CD1c-positive myeloid dendritic cell (primary cell): ENCODE measurements at regions not wholly inside any gene's neighbourhood (a gene's known extent, or its start where the extent isn't known, plus 50 kb on each side); places are given as distances from the start of the nearest gene placed in this dataset.
"Not testable (repeated sequence)": the region's sequence is repeated elsewhere in the genome, so short reads cannot be mapped to it uniquely, and the experiment has no call there.

Source experiments
- DNase-seq: peaks from one replicate; pipeline ENCODE4 v3.0.0-alpha.2; 2016; ENCODE audit errors: extremely low spot score

GRCh38 chrY:19055232-19056137 is 281.9 kb upstream of the HSFY2 start:
- no peak for DNase-seq

DNA sequence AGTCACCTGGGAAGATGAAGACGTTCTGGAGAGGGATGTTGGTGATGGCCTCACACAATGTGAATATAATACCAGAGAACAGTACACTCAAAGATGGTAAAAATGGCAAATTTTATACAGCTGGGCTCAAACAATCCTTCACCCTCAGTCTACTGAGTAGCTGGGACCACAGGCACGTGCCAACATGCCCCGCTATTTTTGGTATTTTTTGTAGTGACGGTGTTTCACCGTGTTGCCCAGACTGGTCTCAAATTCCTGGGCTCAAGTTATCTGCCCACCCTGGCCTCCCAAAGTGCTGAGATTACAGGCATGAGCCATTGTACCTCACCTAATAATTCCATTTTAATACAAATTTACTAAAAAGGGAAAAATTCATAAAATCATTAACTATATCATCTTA is 280.3 kb upstream of the HSFY2 start:
- no peak for DNase-seq

GRCh38 chrY:19051021-19051420 is 277.5 kb upstream of the HSFY2 start:
- no peak for DNase-seq

- no peak for DNase-seq
Measured at GRCh38 chrY:19042984-19043442, 269.5 kb upstream of the HSFY2 start.

DNA sequence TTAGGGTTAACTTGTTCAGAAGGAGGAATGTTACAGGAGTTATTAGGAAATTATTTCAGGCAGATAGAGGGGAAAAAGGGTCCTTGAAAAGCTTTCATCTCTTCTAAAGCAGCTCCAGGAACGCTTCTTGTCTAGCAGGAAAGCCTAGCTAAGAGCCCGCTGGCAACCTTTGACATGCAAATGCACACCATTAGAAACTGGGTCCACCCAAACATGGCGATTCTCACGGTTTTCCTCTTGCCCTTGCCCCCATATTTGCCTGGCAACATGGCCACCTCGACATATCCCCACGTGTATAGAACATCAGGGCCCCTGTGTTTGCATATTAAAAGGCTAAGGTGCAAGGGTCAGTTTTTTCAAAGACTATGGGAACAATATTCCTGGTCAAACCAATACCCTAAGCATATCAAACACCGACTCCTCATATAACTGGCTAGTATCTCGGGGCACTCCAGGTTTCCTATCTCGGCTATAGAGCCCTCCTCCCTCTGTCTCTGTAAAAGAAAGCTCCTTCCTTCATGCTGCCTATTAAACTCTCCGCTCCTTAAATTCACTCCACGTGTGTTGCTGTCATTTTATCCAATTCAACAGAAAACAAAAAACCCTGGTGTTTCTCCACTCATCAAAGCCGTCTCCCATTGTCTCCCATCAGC is 268.9 kb upstream of the HSFY2 start:
- DNase-seq = no peak

DNA sequence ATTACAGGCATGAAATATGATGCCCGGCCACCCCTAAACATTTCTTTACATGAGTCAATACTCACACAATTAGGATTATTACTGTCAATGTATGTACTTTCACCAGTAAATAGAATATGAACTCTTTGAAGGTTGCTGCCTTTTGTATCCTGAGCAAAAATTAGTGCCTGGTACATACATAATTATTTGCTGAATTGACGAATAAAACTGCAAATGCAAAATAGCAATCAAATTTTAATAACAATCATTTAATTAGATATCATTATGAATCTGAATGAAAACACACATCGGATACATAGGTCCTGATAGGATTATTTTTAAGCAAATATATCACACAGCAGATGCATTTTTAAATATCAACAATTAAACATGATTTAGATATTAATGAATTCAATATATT is 253.1 kb upstream of the HSFY2 start:
- no peak for DNase-seq

- no peak for DNase-seq
Measured at GRCh38 chrY:19023934-19024333, 250.4 kb upstream of the HSFY2 start.

- no peak for DNase-seq
Measured at GRCh38 chrY:19020193-19020592, 246.7 kb upstream of the HSFY2 start.

DNA sequence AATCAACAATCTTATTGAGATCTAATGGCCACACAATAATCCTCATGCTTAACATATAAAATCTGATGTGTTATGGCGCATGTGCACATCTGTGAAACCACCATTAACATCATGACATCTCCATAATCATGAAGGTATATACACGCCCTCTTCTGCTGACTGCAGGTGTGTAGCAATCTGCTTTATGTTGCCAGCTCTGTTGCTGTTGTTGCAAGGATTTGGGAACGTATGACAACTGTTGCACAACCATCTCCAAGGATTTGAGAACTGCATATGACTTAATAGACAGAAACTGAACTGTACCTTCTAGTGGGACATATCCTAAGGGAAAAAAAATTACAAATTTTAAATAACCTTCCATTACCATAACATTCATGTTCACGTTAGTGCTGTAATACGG is 243.5 kb upstream of the HSFY2 start:
- DNase-seq = no peak

DNA sequence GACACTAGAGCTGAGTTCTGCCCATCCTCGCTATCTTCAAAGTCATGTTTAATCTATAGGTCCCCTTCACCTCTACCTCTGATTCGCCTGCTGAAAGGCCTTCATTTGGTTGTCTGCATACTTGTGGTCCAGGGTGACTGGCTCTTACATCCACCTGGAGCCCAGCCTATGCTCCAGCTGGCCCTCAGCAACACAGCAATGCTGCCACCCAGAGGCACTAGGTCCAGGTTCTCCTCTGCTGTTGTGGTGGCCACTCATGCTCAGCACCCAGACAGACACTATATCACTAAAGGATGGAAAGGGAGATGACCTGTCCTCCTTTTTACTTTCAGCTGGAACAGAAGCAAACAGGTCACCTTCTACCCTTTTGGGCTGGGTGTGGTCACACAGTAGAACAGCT is 242.3 kb upstream of the HSFY2 start:
- no peak for DNase-seq

GRCh38 chrY:19015213-19015612 is 241.7 kb upstream of the HSFY2 start:
- no peak for DNase-seq

- no peak for DNase-seq
Measured at GRCh38 chrY:19012985-19013384, 239.4 kb upstream of the HSFY2 start.

DNA sequence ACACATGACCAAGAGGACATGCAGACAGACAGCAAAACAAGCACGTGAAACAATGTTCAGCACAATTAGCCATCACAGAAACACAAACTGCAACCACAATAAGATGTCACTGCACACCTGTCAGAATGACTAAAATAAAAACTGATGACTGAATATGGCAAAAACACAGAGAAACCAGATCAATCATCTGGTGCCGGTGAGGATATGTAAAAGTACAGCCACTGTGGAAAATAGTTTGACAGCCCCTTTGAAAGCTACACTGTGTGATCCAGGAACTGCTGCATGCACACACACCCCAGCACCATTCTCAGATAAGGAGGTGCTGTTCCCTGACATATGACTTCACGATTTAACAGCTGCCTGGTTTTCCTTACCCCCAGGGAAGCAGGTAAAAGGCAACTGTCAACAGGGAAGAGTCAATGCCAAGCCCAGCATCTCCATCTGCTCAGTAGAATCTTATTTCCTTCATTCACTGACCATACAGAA is 238.1 kb upstream of the HSFY2 start:
- no peak for DNase-seq

DNA sequence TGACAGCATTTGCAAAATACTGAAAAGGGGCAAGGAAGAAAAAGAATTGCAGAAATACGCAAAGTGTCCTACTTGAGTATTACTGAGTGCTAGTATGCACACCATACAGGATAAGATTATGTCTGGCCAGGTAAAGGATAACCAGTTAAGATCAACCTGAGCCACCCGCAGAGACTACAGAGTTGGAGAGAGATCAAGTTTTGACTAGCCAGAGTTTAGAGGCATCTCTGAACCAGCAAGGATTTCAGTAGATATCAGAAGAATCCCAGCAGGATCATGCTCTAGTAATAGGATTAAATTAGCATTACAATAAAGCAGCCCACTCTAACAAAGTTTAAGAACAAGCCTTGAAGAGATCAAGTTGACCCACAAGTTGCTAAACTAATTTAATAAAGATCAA is 232.7 kb upstream of the HSFY2 start:
- DNase-seq = no peak

DNA sequence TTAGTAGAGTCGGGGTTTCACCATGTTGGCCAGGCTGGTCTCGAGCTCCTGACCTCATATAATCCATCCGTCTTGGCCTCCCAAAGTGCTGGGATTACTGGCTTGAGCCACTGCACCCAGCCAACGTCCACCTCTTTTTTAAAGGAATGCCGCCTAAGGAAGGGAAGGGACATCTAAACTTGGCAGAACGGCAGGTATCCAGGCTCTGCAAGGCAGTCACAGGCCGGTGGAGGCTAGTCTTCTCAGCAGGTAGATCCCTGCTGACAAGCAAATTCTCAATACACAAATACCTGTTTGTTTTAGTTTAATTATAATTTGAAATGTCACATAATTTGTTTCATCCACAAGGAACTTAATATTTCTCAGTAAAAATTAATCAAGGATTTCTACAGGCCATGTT is 232.0 kb upstream of the HSFY2 start:
- DNase-seq = no peak

DNA sequence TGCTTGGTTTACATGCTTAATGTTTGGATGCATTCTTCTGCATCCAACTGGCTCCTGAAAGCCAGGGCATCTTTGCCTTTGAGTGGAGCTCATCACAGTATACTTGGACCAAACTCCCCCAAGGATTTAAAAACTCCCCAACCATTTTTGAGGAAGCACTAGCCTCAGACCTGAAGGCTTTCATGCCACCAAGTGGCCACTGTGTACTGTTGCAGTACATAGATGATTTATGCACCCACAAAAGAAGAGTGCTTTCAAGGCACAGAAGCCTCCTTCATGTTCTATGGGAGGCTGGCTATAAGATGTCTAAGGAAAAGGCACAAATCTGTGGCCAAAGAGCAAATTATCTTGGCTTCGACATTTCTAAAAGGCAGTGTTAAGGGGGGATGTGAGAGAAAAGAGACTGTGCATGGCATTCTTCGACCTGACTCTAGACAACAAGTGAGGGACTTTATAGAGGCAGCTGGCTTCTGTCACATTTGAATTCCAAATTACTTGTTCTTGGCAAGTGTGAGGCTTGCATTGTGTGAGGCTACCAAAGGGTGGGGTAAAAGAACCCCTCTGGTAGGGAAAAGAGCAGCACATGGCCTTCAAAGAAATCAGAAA is 224.2 kb upstream of the HSFY2 start:
- no peak for DNase-seq

DNA sequence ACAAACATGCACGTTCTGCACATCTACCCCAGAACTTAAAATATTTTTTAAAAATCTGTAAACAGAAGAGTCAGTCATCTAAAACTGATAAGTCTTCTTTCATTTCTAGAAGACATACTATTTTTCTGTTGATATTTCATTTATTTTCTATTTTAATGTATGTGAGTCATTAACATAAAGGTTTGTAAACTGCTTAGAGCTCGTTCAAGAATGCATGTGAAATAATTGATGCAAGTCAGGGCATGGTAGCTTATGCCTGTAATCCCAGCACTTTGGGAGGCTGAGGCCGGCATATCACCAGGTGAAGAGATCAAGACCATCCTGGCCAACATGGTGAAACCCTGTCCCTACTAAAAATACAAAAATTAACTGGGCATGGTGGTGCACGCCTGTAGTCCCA is 219.9 kb upstream of the HSFY2 start:
- no peak for DNase-seq

- not testable (repeated sequence) for DNase-seq
Measured at GRCh38 chrY:18992684-18993083, 219.1 kb upstream of the HSFY2 start.

- DNase-seq = no peak
Measured at GRCh38 chrY:18989356-18989755, 215.8 kb upstream of the HSFY2 start.

- DNase-seq = no peak
Measured at GRCh38 chrY:18966001-18966400, 192.5 kb upstream of the HSFY2 start.

GRCh38 chrY:18958846-18959245 is 185.3 kb upstream of the HSFY2 start:
- DNase-seq = no peak

GRCh38 chrY:18951657-18952435 is 178.3 kb upstream of the HSFY2 start:
- no peak for DNase-seq
